ENCODE measurements at regions not wholly inside any gene's neighbourhood (a gene's known extent, or its start where the extent isn't known, plus 50 kb on each side); places are given as distances from the start of the nearest gene placed in this dataset.

- TF ChIP-seq, protein P1, sequence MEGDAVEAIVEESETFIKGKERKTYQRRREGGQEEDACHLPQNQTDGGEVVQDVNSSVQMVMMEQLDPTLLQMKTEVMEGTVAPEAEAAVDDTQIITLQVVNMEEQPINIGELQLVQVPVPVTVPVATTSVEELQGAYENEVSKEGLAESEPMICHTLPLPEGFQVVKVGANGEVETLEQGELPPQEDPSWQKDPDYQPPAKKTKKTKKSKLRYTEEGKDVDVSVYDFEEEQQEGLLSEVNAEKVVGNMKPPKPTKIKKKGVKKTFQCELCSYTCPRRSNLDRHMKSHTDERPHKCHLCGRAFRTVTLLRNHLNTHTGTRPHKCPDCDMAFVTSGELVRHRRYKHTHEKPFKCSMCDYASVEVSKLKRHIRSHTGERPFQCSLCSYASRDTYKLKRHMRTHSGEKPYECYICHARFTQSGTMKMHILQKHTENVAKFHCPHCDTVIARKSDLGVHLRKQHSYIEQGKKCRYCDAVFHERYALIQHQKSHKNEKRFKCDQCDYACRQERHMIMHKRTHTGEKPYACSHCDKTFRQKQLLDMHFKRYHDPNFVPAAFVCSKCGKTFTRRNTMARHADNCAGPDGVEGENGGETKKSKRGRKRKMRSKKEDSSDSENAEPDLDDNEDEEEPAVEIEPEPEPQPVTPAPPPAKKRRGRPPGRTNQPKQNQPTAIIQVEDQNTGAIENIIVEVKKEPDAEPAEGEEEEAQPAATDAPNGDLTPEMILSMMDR (IDR thresholded peaks at IDR 0.05) = no peak
- TF ChIP-seq ZFX (IDR thresholded peaks at IDR 0.05; ENCODE audit: borderline replicate concordance) = no peak
Observed at GRCh38 chr13:65660731-65661130, 1569.4 kb downstream of the PCDH9 start.

Measured in 22Rv1 (cell line).